C4-2B (cell line): ENCODE measurements at regions not wholly inside any gene's neighbourhood (a gene's known extent, or its start where the extent isn't known, plus 50 kb on each side); places are given as distances from the start of the nearest gene placed in this dataset.

Experiments
- CTCF ChIP-seq: fragments of 450-650 bp; conservative IDR thresholded peaks from 2 replicates; pipeline ENCODE4 v1.5.1; 2017; ENCODE audit warnings: mild to moderate bottlenecking
- ZFX ChIP-seq: fragments of 450-650 bp; IDR thresholded peaks from 2 replicates; pipeline ENCODE4 v1.6.1; 2017

DNA sequence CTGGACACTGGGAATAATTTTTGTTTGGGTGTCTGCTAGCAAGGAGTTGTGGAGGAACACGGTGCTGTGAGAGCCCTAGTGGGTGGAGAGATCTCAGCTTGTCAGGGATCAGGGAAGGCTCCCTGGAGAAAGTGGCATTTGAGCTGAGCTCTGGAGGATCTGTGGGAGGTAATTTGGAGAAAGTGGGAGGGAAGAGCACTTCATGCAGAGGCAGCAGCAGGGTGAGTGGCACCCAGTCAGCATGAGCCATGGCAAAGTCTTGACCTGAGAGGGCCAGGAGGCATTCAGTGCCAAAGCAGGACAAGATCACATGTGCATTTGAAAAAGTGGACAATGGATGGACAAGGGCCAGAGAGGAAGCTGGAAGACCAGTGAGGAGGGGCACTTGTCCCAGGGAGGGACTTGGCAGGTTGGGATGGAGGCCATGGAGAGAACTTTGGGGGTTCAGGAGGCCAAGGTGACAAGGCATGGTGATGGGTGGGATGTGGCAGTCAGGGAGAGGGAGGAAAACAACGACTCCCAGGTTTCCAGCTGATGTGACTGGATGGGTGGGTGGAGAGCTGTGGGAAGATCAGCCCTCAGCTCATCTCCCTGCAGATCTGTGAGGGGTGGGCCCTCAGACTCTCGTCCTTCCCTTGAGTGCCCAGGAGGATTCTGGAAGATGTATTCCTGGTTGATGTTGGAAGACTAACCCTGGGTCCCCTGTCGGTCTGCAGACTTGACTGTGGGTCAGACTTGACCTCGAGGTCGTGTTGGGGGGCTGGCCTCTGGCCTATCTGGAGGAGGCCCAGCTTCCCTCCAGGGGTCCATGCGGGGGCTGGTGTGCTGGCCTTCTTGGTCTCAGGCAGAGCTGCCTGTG, 68.9 kb upstream of the PITX1 start:
- TF ChIP-seq CTCF (no peak), ZFX (no peak)
